IMR-90 (cell line): ENCODE measurements at regions not wholly inside any gene's neighbourhood (a gene's known extent, or its start where the extent isn't known, plus 50 kb on each side); places are given as distances from the start of the nearest gene placed in this dataset.

Source experiments
- ATAC-seq: fragments of 200-7000 bp; cut with Tn5 transposase; 2 replicates; pipeline ENCODE4 v1.9.1; 2020; ENCODE audit warnings: low read depth, mild to moderate bottlenecking, moderate library complexity
- BruUV-seq: library from RNA; stranded (reverse); fragments of 400-500 nt; replicated peaks from 2 replicates; lab custom pipeline; 2021; lab: Mats Ljungman, UMichigan
- CTCF ChIA-PET: fragments of 300-600 bp; formaldehyde crosslinking; extraction: SDS; loops from one replicate; lab custom pipeline; 2021; ENCODE audit warnings: antibody characterized with exemption; lab: Yijun Ruan, JAX
- POLR2A ChIA-PET: fragments of 300-600 bp; sonication (Branson Sonifier 250); formaldehyde crosslinking; loops from one replicate; lab custom pipeline; 2022; ENCODE audit warnings: antibody characterized with exemption; ENCODE audit not compliant: unreplicated experiment; lab: Charles Lee
- DNase-seq: peaks from one replicate; pipeline ENCODE4 v3.0.0; 2013
- H2AFZ ChIP-seq: replicated peaks from 2 replicates; pipeline ENCODE3; 2013; ENCODE audit warnings: low read length, mild to moderate bottlenecking; ENCODE audit not compliant: poor library complexity
- H2AK5ac ChIP-seq: 2 replicates; pipeline ENCODE4 v1.6.1; 2013; ENCODE audit warnings: low read depth, low read length, inconsistent platforms
- H2AK9ac ChIP-seq: replicated peaks from 2 replicates; pipeline ENCODE3; 2013; ENCODE audit warnings: mild to moderate bottlenecking, low read depth, low read length, moderate library complexity; ENCODE audit not compliant: poor library complexity
- H2BK120ac ChIP-seq: 2 replicates; pipeline ENCODE4 v1.6.1; 2013; ENCODE audit warnings: low read depth, low read length, inconsistent platforms
- H2BK15ac ChIP-seq: 3 replicates; pipeline ENCODE4 v1.6.1; 2013; ENCODE audit warnings: low read depth, low read length, inconsistent platforms
- H2BK20ac ChIP-seq: 2 replicates; pipeline ENCODE4 v1.6.1; 2013; ENCODE audit warnings: low read depth, mild to moderate bottlenecking, inconsistent platforms, low read length, moderate library complexity
- H2BK5ac ChIP-seq: 2 replicates; pipeline ENCODE4 v1.6.1; 2013; ENCODE audit warnings: mild to moderate bottlenecking, low read depth, low read length, inconsistent platforms; ENCODE audit not compliant: poor library complexity, severe bottlenecking
- H3K14ac ChIP-seq: replicated peaks from 2 replicates; pipeline ENCODE4 v1.6.1; 2013; ENCODE audit warnings: low read depth, low read length, inconsistent platforms
- H3K18ac ChIP-seq: 2 replicates; pipeline ENCODE4 v1.6.1; 2013; ENCODE audit warnings: low read depth, low read length, control low read depth
- H3K23ac ChIP-seq: 2 replicates; pipeline ENCODE4 v1.6.1; 2013; ENCODE audit warnings: low read depth, low read length, inconsistent platforms
- H3K27ac ChIP-seq: 2 replicates; pipeline ENCODE4 v1.5.1; 2013; ENCODE audit warnings: mild to moderate bottlenecking, control low read depth, low read length; ENCODE audit not compliant: insufficient read depth
- H3K27me3 ChIP-seq: 2 replicates; pipeline ENCODE4 v1.6.1; 2013; ENCODE audit warnings: low read length; ENCODE audit not compliant: control insufficient read depth, insufficient read depth
- H3K36me3 ChIP-seq: 2 replicates; pipeline ENCODE4 v1.6.1; 2013; ENCODE audit warnings: low read length, mixed read lengths; ENCODE audit not compliant: control insufficient read depth, insufficient read depth
- H3K4ac ChIP-seq: 2 replicates; pipeline ENCODE4 v1.6.1; 2013; ENCODE audit warnings: low read depth, low read length, inconsistent platforms
- H3K4me1 ChIP-seq: 2 replicates; pipeline ENCODE4 v1.6.1; 2013; ENCODE audit warnings: low read length, mixed read lengths; ENCODE audit not compliant: control insufficient read depth, insufficient read depth
- H3K4me2 ChIP-seq: 2 replicates; pipeline ENCODE4 v1.6.1; 2013; ENCODE audit warnings: low read depth, mild to moderate bottlenecking, control low read depth, low read length, moderate library complexity
- H3K4me3 ChIP-seq: 2 replicates; pipeline ENCODE4 v1.5.1; 2013; ENCODE audit warnings: low read depth, mild to moderate bottlenecking, control low read depth, low read length, moderate library complexity; ENCODE audit not compliant: insufficient read depth
- H3K56ac ChIP-seq: 2 replicates; pipeline ENCODE4 v1.6.1; 2013; ENCODE audit warnings: low read length, inconsistent platforms; ENCODE audit not compliant: insufficient read depth; ENCODE audit errors: extremely low read depth
- H3K79me1 ChIP-seq, 2 experiments: 2 replicates each; pipeline ENCODE4 v1.6.1; 2013; ENCODE audit warnings: low read length in 2 of 2, inconsistent platforms in 1 of 2, low read depth in 1 of 2
- H3K9ac ChIP-seq: 2 replicates; pipeline ENCODE4 v1.6.1; 2013; ENCODE audit warnings: low read depth, low read length, control low read depth
- H3K9me1 ChIP-seq: 2 replicates; pipeline ENCODE4 v1.6.1; 2013; ENCODE audit warnings: low read length, inconsistent platforms; ENCODE audit not compliant: insufficient read depth
- H3K9me3 ChIP-seq: 2 replicates; pipeline ENCODE4 v1.6.1; 2013; ENCODE audit warnings: low read length; ENCODE audit not compliant: control insufficient read depth, insufficient read depth
- H4K20me1 ChIP-seq: 2 replicates; pipeline ENCODE4 v1.6.1; 2013; ENCODE audit warnings: low read length, inconsistent platforms; ENCODE audit not compliant: insufficient read depth
- H4K5ac ChIP-seq: 2 replicates; pipeline ENCODE4 v1.6.1; 2013; ENCODE audit warnings: mild to moderate bottlenecking, low read depth, low read length, control low read depth
- H4K8ac ChIP-seq, 2 experiments: 2 replicates each; pipeline ENCODE4 v1.6.1; 2013; ENCODE audit warnings: low read depth in 2 of 2, low read length in 2 of 2, control low read depth in 1 of 2, inconsistent platforms in 1 of 2
- H4K91ac ChIP-seq: 2 replicates; pipeline ENCODE4 v1.6.1; 2013; ENCODE audit warnings: low read depth, low read length, inconsistent platforms; ENCODE audit not compliant: insufficient read depth
- BHLHE40 ChIP-seq: fragments of 150-350 bp; IDR thresholded peaks from 2 replicates; pipeline ENCODE4 v1.6.1; 2016; ENCODE audit warnings: mild to moderate bottlenecking, low read depth, low read length
- CEBPB ChIP-seq: IDR thresholded peaks from 2 replicates; pipeline ENCODE4 v1.6.1; 2012; ENCODE audit warnings: low read depth, low read length, improper control_type of control experiment
- CHD1 ChIP-seq: IDR thresholded peaks from 2 replicates; pipeline ENCODE4 v1.6.1; 2012; ENCODE audit warnings: low read depth, low read length, improper control_type of control experiment
- CTCF ChIP-seq: conservative IDR thresholded peaks from 2 replicates; pipeline ENCODE4 v1.5.1; 2012; ENCODE audit warnings: mild to moderate bottlenecking, low read depth, low read length, improper control_type of control experiment
- MAFK ChIP-seq: IDR thresholded peaks from 2 replicates; pipeline ENCODE4 v1.6.1; 2012; ENCODE audit warnings: low read depth, low read length, improper control_type of control experiment
- MAZ ChIP-seq: IDR thresholded peaks from 2 replicates; pipeline ENCODE4 v1.6.1; 2012; ENCODE audit warnings: low read depth, mild to moderate bottlenecking, low read length, improper control_type of control experiment, moderate library complexity, borderline replicate concordance
- MXI1 ChIP-seq: IDR thresholded peaks from 2 replicates; pipeline ENCODE4 v1.6.1; 2012; ENCODE audit warnings: low read depth, mild to moderate bottlenecking, low read length, moderate library complexity, borderline replicate concordance
- NFE2L2 ChIP-seq: fragments of 150-350 bp; IDR thresholded peaks from 2 replicates; pipeline ENCODE4 v1.6.1; 2016; ENCODE audit warnings: low read depth, mild to moderate bottlenecking, low read length
- POLR2A ChIP-seq: IDR thresholded peaks from 2 replicates; pipeline ENCODE4 v1.6.1; 2012; ENCODE audit warnings: mild to moderate bottlenecking, low read depth, low read length
- RAD21 ChIP-seq: IDR thresholded peaks from 2 replicates; pipeline ENCODE4 v1.6.1; 2012; ENCODE audit warnings: low read length, improper control_type of control experiment
- RCOR1 ChIP-seq: IDR thresholded peaks from 2 replicates; pipeline ENCODE4 v1.6.1; 2012; ENCODE audit warnings: mild to moderate bottlenecking, low read length, improper control_type of control experiment; ENCODE audit not compliant: insufficient replicate concordance
- RFX5 ChIP-seq: IDR thresholded peaks from 2 replicates; pipeline ENCODE4 v1.8.0; 2012; ENCODE audit warnings: low read depth, mild to moderate bottlenecking, low read length, moderate library complexity
- SMC3 ChIP-seq: fragments of 150-350 bp; IDR thresholded peaks from 2 replicates; pipeline ENCODE4 v1.6.1; 2016; ENCODE audit warnings: low read depth, mild to moderate bottlenecking, antibody characterized with exemption, low read length, moderate library complexity
- USF2 ChIP-seq: fragments of 150-350 bp; IDR thresholded peaks from 2 replicates; pipeline ENCODE4 v1.6.1; 2017; ENCODE audit warnings: mild to moderate bottlenecking, antibody characterized with exemption, low read length, low read depth
- WGBS, 2 experiments: methylation state at CpG; one replicate each; pipeline versions ENCODE4 v1.1.5 to v1.1.7; 2013; ENCODE audit warnings: missing lambda C conversion rate in 2 of 2; ENCODE audit not compliant: insufficient read length in 1 of 2; ENCODE audit errors: extremely low coverage in 2 of 2; 5-methylcytosine and 5-hydroxymethylcytosine counted together
- dilution Hi-C: fragments of 300-500 bp; cut with HindIII; formaldehyde crosslinking; loops from one replicate; pipeline ENCODE4 v1.14.3; 2018; ENCODE audit warnings: low sequenced_read_pairs; ENCODE audit not compliant: unreplicated experiment
- in situ Hi-C: fragments of 300-500 bp; cut with MboI; formaldehyde crosslinking; loops from 3 replicates; pipeline ENCODE4 v1.14.3; 2019; ENCODE audit warnings: low sequenced_read_pairs, inconsistent platforms, mixed read lengths
- intact Hi-C: fragments of 100-400 bp; cut with micrococcal nuclease; formaldehyde crosslinking; loops from 2 replicates; pipeline ENCODE4 v1.10.0; 2022

- no peaks in the 10 kb centered on the region for H3K79me1 ChIP-seq
- peak; percentile 14; the same call in 1 of the 2 replicates for ATAC-seq
- H4K8ac ChIP-seq = no peak overlapping the region
- no peak for DNase-seq
- no peak overlapping the region for H4K91ac ChIP-seq
- no TSS peak for BruUV-seq
- no peak overlapping the region for H2AK5ac ChIP-seq
- H2BK120ac ChIP-seq = no peak overlapping the region
- no peak overlapping the region for H3K23ac ChIP-seq
- no peak overlapping the region for H4K5ac ChIP-seq
- WGBS, 2 experiments = no CpG with 5 or more reads among the region's 3 CpGs
- H3K4me1 ChIP-seq = no peaks in the 10 kb centered on the region
- H2BK5ac ChIP-seq = no peak overlapping the region
- no peak overlapping the region for H3K4me2 ChIP-seq
- H4K20me1 ChIP-seq = no peaks in the 10 kb centered on the region
- no peaks in the 10 kb centered on the region for H3K9me1 ChIP-seq
- in situ Hi-C loops (no loop called here), dilution Hi-C loops (no loop called here), intact Hi-C loops (loop anchor here (5.0 kb wide), 2 partner anchors 679 to 694 kb away; no protein-coding TSS in a partner anchor)
- H3K4me3 ChIP-seq = no peak overlapping the region
- no peak overlapping the region for H2BK15ac ChIP-seq
- H3K14ac ChIP-seq = no peak overlapping the region
- no peak overlapping the region for H3K18ac ChIP-seq
- no peak overlapping the region for H2BK20ac ChIP-seq
- no peak overlapping the region for H3K27ac ChIP-seq
- TF ChIP-seq RAD21 (no peak), CEBPB (no peak), CTCF (no peak), MAZ (no peak), NFE2L2 (no peak), CHD1 (no peak), BHLHE40 (no peak), USF2 (no peak), RFX5 (no peak), RCOR1 (no peak), MXI1 (no peak), MAFK (no peak), SMC3 (no peak), POLR2A (no peak)
- H3K9me3 ChIP-seq = no peaks in the 10 kb centered on the region
- no peaks in the 10 kb centered on the region for H3K36me3 ChIP-seq
- ChIA-PET POLR2A (no interaction called here), CTCF (interaction anchor here (0.6 to 0.7 kb wide), 2 partner anchors 13 to 166 kb away, joined by 3 read pairs; no protein-coding TSS in a partner anchor)
- H3K56ac ChIP-seq = no peak overlapping the region
- H2AFZ ChIP-seq = no peak overlapping the region
- H3K4ac ChIP-seq = no peak overlapping the region
- H2AK9ac ChIP-seq = no peak overlapping the region
- H3K9ac ChIP-seq = no peak overlapping the region
- no peaks in the 10 kb centered on the region for H3K27me3 ChIP-seq
Measured at GRCh38 chr20:40268321-40269075, 420.5 kb downstream of the MAFB start.
